ENCODE measurements at regions not wholly inside any gene's neighbourhood (a gene's known extent, or its start where the extent isn't known, plus 50 kb on each side); places are given as distances from the start of the nearest gene placed in this dataset.
"Not testable (repeated sequence)": the region's sequence is repeated elsewhere in the genome, so short reads cannot be mapped to it uniquely, and the experiment has no call there.

DNA sequence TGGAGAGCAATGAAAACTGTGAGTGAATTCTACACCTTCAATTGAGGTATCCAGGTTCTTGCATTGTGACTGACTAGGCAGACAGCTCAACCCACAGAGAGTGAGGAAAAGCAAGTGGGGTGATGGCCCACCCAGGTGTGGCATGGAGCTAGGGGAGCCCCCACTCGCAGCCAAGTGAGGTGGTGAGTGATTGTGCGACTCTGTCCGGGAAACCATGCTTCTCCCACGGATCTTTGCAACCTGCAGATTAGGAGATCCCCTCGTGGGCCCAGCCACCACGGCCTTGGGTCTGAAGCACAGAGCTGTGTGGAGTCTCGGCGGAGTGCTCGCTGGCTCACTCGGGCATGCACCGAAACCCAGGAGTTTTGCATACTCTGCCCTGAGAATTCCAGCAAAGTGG lies 120.1 kb downstream of the ALG10 start:
- H3K27me3 ChIP-seq (ENCODE audit: insufficient read depth, poor library complexity, severe bottlenecking): no peaks in the 10 kb centered on the region
- no peak for DNase-seq (ENCODE audit: low spot score)
- TF ChIP-seq CTCF (IDR thresholded peaks at IDR 0.05; ENCODE audit: poor library complexity, severe bottlenecking): no peak
- H3K9me3 ChIP-seq (ENCODE audit: severe bottlenecking): no peaks in the 10 kb centered on the region
- no peak overlapping the region for H3K27ac ChIP-seq (ENCODE audit: poor library complexity, severe bottlenecking)
- no peaks in the 10 kb centered on the region for H3K36me3 ChIP-seq (ENCODE audit: low read depth)
- H3K4me1 ChIP-seq (ENCODE audit: insufficient read depth, poor library complexity, severe bottlenecking): no peaks in the 10 kb centered on the region
- no peak overlapping the region for H3K4me3 ChIP-seq (ENCODE audit: severe bottlenecking)
- ATAC-seq (ENCODE audit: low read depth): no peak

- DNase-seq (ENCODE audit: low spot score) (no peak), ATAC-seq (ENCODE audit: low read depth) (no peak)
- no peak overlapping the region for H3K4me3 ChIP-seq (ENCODE audit: severe bottlenecking)
- no peaks in the 10 kb centered on the region for H3K27me3 ChIP-seq (ENCODE audit: insufficient read depth, poor library complexity, severe bottlenecking)
- no peaks in the 10 kb centered on the region for H3K4me1 ChIP-seq (ENCODE audit: insufficient read depth, poor library complexity, severe bottlenecking)
- no peaks in the 10 kb centered on the region for H3K9me3 ChIP-seq (ENCODE audit: severe bottlenecking)
- no peak for TF ChIP-seq CTCF (IDR thresholded peaks at IDR 0.05; ENCODE audit: poor library complexity, severe bottlenecking)
- H3K36me3 ChIP-seq (ENCODE audit: low read depth): no peaks in the 10 kb centered on the region
- no peak overlapping the region for H3K27ac ChIP-seq (ENCODE audit: poor library complexity, severe bottlenecking)
Observed at GRCh38 chr12:34151019-34151418, 128.7 kb downstream of the ALG10 start.

- TF ChIP-seq CTCF (IDR thresholded peaks at IDR 0.05; ENCODE audit: poor library complexity, severe bottlenecking): no peak
- Histone ChIP-seq H3K9me3 (ENCODE audit: severe bottlenecking) (no peaks in the 10 kb centered on the region), H3K36me3 (ENCODE audit: low read depth) (no peaks in the 10 kb centered on the region), H3K27ac (ENCODE audit: poor library complexity, severe bottlenecking) (no peak overlapping the region), H3K4me1 (ENCODE audit: insufficient read depth, poor library complexity, severe bottlenecking) (no peaks in the 10 kb centered on the region), H3K27me3 (ENCODE audit: insufficient read depth, poor library complexity, severe bottlenecking) (no peaks in the 10 kb centered on the region), H3K4me3 (ENCODE audit: severe bottlenecking) (no peak overlapping the region)
- no peak for DNase-seq (ENCODE audit: low spot score)
- no peak for ATAC-seq (ENCODE audit: low read depth)
Observed at GRCh38 chr12:34163443-34163842, 141.1 kb downstream of the ALG10 start.

DNA sequence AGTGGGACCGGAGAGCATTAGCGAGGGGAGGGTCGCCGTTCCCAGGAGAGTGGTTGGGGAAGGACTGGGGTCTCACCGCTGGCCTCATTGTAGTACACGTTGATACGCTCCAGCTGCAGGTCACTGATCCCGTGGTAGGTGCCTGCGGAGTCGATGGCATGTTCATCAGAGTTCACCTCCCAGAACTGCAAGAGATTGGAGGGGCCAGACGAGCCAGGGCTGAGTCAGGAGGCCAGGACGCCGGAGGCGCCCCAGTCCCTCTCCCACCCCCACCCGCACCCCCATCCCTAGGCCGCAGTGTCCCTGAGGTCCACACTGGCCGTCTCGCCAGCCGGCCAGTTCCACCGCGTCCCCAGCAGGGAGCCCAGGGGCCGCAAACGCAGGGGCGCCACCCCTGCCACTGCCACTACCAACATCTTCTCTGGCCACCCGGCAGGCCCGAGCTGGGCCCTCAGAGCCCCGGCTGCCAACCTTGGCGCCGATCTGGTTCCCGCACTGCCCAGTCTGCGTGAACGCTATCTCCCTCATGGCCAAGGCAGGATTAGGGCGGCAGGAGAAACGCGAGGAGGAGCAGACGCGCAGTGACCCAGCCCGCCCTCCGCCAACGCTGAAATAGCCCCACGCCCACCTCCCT lies 144.2 kb downstream of the ALG10 start:
- Histone ChIP-seq H3K4me3 (ENCODE audit: severe bottlenecking) (no peak overlapping the region), H3K27ac (ENCODE audit: poor library complexity, severe bottlenecking) (no peak overlapping the region), H3K27me3 (ENCODE audit: insufficient read depth, poor library complexity, severe bottlenecking) (no peaks in the 10 kb centered on the region), H3K36me3 (ENCODE audit: low read depth) (no peaks in the 10 kb centered on the region), H3K9me3 (ENCODE audit: severe bottlenecking) (no peaks in the 10 kb centered on the region), H3K4me1 (ENCODE audit: insufficient read depth, poor library complexity, severe bottlenecking) (no peaks in the 10 kb centered on the region)
- DNase-seq (ENCODE audit: low spot score): no peak
- no peak for ATAC-seq (ENCODE audit: low read depth)
- TF ChIP-seq CTCF (IDR thresholded peaks at IDR 0.05; ENCODE audit: poor library complexity, severe bottlenecking): no peak

DNA sequence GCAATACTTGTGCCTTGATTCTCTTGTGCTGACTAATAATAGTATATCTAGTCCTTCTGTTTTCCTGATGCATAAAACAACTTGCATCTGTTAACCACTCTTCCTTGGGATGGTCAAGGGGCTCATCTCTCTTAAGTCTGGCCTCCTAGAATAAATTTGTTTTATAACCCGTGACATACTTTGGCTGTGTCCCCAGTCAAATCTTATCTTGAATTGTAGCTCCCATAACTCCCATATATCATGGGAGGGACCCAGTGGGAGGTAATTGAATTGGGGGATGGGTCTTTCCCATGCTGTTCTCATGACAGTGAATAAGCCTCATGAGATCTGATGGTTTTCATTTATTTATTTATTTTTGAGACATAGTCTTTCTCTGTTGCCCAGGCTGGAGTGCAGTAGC lies 146.2 kb downstream of the ALG10 start:
- H3K27ac ChIP-seq (ENCODE audit: poor library complexity, severe bottlenecking); H3K9me3 ChIP-seq (ENCODE audit: severe bottlenecking); H3K36me3 ChIP-seq (ENCODE audit: low read depth); H3K4me3 ChIP-seq (ENCODE audit: severe bottlenecking); H3K4me1 ChIP-seq (ENCODE audit: insufficient read depth, poor library complexity, severe bottlenecking); ATAC-seq (ENCODE audit: low read depth); H3K27me3 ChIP-seq (ENCODE audit: insufficient read depth, poor library complexity, severe bottlenecking); DNase-seq (ENCODE audit: low spot score): not testable (repeated sequence)

Measured in RWPE2 (cell line).